Lung (tissue), 11 donors: ENCODE measurements at regions not wholly inside any gene's neighbourhood (a gene's known extent, or its start where the extent isn't known, plus 50 kb on each side); places are given as distances from the start of the nearest gene placed in this dataset.

Source experiments
- ATAC-seq: fragments of 200-7000 bp; cut with Tn5 transposase; one replicate; pipeline ENCODE4 v1.9.1; 2020; ENCODE audit warnings: moderate number of reproducible peaks; ENCODE audit not compliant: insufficient read depth, low FRiP score
- DNase-seq, 3 donors: peaks; one replicate each; pipeline ENCODE4 v3.0.0-alpha.2; 2013 to 2017
- H3K27ac ChIP-seq, 2 donors: one replicate each; pipeline ENCODE4 v1.5.1; 2013; ENCODE audit warnings: mild to moderate bottlenecking in 2 of 2, moderate library complexity in 2 of 2, control low read depth in 1 of 2, inconsistent platforms in 1 of 2, low read depth in 1 of 2, low read length in 1 of 2
- H3K27me3 ChIP-seq, 3 donors: one replicate each; pipeline ENCODE4 v1.5.1; 2013; ENCODE audit warnings: low read length in 2 of 3; ENCODE audit not compliant: control insufficient read depth in 3 of 3, insufficient read depth in 3 of 3
- H3K36me3 ChIP-seq, 4 donors: one replicate each; pipeline ENCODE4 v1.5.1; 2013; ENCODE audit warnings: low read length in 4 of 4, mild to moderate bottlenecking in 1 of 4, moderate library complexity in 1 of 4; ENCODE audit not compliant: control insufficient read depth in 4 of 4, insufficient read depth in 4 of 4
- H3K4me1 ChIP-seq, 5 donors: one replicate each; pipeline ENCODE4 v1.5.1; 2013; ENCODE audit warnings: low read length in 5 of 5, mild to moderate bottlenecking in 2 of 5, moderate library complexity in 1 of 5; ENCODE audit not compliant: control insufficient read depth in 5 of 5, insufficient read depth in 5 of 5
- H3K4me3 ChIP-seq: one replicate; pipeline ENCODE4 v1.5.1; 2013; ENCODE audit warnings: mild to moderate bottlenecking, control low read depth, moderate library complexity
- H3K9ac ChIP-seq, 2 donors: one replicate each; pipeline ENCODE4 v1.5.1; 2013; ENCODE audit warnings: low read length in 2 of 2, control low read depth in 1 of 2; ENCODE audit not compliant: insufficient read depth in 1 of 2
- H3K9me3 ChIP-seq, 4 donors: one replicate each; pipeline ENCODE4 v1.5.1; 2013; ENCODE audit warnings: low read length in 3 of 4, mild to moderate bottlenecking in 1 of 4, moderate library complexity in 1 of 4; ENCODE audit not compliant: control insufficient read depth in 4 of 4, insufficient read depth in 3 of 4
- whole genome bisulfite sequencing, 2 donors: extraction: QIAGEN DNeasy Blood & Tissue Kit; methylation state at CpG; one replicate each; pipeline ENCODE4 v1.1.7; 2013; 5-methylcytosine and 5-hydroxymethylcytosine counted together
- TF ChIP-seq, protein P1 (sequence below): IDR thresholded peaks from 2 replicates; pipeline ENCODE4 v1.5.1; 2012; ENCODE audit warnings: mild to moderate bottlenecking; ENCODE audit errors: control extremely low read depth, extremely low read depth
- donor health status: control.
- donor health status: control.
- donor health status: Bipolar disorder and iron deficiency.
- donor health status: healthy.
- donor health status: DM: yes; HTN: yes; CAD: no.

DNA sequence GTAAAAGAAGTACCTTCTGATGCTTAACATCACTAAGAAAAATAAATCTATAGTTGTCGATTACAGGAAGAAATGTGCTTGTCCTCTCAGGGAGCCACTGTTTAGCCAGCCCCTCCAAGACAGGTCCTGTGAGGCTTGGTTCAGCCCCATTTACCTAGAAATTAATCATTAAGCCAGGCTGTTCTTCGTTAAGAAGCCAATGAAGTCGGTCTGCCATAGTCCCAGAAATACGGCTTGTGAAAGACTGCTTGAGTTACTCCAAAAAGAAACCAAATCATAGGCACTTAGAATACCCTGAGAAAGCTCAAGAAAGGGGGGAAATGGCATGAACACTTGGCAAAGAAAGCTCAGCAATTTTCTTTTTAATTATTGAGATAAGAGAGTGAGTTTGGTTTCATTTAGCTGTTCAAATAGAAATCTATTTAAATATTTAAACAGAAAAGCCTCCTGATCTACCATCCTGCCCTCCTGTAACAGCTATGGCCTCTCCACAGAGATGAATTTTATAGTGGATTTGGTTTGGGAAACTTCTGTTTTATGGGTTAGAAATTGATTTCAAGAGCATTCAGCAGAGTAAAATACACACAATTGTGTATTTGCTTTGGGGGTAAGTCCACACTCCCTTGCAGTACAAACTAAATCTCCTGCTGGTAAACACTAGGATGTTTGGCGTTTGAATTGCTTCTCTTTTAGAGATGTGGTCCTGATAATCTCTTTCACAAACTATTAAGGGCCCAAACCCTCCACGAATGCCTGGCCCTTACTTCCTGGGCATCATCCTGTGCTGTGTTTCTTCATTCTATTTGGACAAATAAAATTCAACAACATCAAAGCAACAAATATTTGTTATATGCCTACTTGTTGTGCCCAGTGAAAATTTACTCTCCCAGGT is 234.4 kb downstream of the SEC23A start:
- H3K4me1 ChIP-seq = peaks cover 0 to 12% (median 0%) of the 10 kb centered on the region in 5 donors
- 54 to 79% methylated on average over 6 of the region's 6 CpGs for WGBS, 2 donors
- TF ChIP-seq, protein P1, sequence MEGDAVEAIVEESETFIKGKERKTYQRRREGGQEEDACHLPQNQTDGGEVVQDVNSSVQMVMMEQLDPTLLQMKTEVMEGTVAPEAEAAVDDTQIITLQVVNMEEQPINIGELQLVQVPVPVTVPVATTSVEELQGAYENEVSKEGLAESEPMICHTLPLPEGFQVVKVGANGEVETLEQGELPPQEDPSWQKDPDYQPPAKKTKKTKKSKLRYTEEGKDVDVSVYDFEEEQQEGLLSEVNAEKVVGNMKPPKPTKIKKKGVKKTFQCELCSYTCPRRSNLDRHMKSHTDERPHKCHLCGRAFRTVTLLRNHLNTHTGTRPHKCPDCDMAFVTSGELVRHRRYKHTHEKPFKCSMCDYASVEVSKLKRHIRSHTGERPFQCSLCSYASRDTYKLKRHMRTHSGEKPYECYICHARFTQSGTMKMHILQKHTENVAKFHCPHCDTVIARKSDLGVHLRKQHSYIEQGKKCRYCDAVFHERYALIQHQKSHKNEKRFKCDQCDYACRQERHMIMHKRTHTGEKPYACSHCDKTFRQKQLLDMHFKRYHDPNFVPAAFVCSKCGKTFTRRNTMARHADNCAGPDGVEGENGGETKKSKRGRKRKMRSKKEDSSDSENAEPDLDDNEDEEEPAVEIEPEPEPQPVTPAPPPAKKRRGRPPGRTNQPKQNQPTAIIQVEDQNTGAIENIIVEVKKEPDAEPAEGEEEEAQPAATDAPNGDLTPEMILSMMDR = no peak
- no peaks in the 10 kb centered on the region for H3K27me3 ChIP-seq
- DNase-seq (peak; percentile 22 to 60 (median 39)), ATAC-seq (no peak)
- peaks cover 0 to 2% (median 0%) of the 10 kb centered on the region in 4 donors for H3K9me3 ChIP-seq
- no peak overlapping the region for H3K4me3 ChIP-seq
- no peaks in the 10 kb centered on the region for H3K36me3 ChIP-seq
- no peak overlapping the region for H3K9ac ChIP-seq
- no peak overlapping the region for H3K27ac ChIP-seq

DNA sequence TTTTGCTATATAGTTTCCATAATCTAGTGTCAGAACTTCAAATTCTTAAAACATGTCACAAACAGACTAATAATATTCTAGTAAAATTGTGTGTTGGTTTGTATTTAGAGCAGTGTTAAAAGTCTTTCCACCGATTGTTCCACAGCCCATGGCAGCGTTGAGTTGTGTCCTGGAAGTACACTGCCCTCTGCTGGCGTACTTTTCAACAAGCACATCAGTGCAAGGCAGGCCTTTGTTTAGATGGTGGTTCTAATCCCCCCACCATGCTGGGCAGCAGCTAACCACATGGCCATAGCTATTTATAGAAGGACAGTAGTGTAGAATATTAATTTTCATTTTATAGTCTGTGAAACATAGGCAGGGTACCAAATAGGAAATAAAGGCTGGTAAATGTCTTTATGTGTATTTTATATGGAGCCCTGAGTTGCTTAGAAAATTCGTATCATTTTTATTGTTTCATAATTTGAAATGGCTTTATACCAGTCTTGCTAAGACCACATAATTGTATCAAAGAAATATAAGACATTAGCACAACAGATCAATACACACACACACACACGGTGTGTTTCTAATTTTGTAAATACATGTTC is 235.4 kb downstream of the SEC23A start:
- peak; percentile 86 for ATAC-seq
- 37 to 38% methylated on average over 5 of the region's 5 CpGs for WGBS, 2 donors
- peak; percentile 80 to 94 (median 89) for DNase-seq
- H3K9me3 ChIP-seq = peaks cover 0 to 7% (median 0%) of the 10 kb centered on the region in 4 donors
- no peak overlapping the region for H3K4me3 ChIP-seq
- TF ChIP-seq, protein P1 = peak; percentile 58
- no peaks in the 10 kb centered on the region for H3K36me3 ChIP-seq
- H3K9ac ChIP-seq = no peak overlapping the region
- H3K27me3 ChIP-seq = no peaks in the 10 kb centered on the region
- no peak overlapping the region for H3K27ac ChIP-seq
- peaks cover 0 to 12% (median 0%) of the 10 kb centered on the region in 5 donors for H3K4me1 ChIP-seq

DNA sequence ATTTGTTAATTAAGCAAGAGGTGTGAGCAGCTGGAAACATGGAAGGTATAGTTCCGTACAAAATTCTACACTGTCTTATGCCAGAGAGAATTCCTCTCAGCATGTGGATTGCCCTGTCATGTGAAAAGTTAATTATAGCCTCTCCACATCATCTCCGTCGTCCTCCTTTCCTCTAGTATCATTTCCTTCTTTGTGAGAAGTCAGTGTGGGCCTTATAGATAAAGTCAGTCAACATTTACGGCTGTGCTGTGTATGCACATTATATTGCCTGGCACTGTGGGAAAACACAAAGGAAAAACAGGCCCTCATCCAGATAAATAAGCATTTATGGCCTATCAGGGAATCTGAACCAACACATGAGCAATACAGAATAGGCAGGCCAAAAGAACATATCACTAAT is 236.6 kb downstream of the SEC23A start:
- Histone ChIP-seq H3K27me3 (no peaks in the 10 kb centered on the region), H3K27ac (no peak overlapping the region), H3K36me3 (no peaks in the 10 kb centered on the region), H3K9ac (no peak overlapping the region), H3K4me3 (no peak overlapping the region), H3K9me3 (peaks cover 0 to 7% (median 0%) of the 10 kb centered on the region in 4 donors), H3K4me1 (peaks cover 0 to 12% (median 0%) of the 10 kb centered on the region in 5 donors)
- 39 to 44% methylated on average over 4 of the region's 4 CpGs for WGBS, 2 donors
- ATAC-seq (no peak), DNase-seq (no peak)
- TF ChIP-seq, protein P1 = no peak
